ENCODE measurements at regions not wholly inside any gene's neighbourhood (a gene's known extent, or its start where the extent isn't known, plus 50 kb on each side); places are given as distances from the start of the nearest gene placed in this dataset.

DNA sequence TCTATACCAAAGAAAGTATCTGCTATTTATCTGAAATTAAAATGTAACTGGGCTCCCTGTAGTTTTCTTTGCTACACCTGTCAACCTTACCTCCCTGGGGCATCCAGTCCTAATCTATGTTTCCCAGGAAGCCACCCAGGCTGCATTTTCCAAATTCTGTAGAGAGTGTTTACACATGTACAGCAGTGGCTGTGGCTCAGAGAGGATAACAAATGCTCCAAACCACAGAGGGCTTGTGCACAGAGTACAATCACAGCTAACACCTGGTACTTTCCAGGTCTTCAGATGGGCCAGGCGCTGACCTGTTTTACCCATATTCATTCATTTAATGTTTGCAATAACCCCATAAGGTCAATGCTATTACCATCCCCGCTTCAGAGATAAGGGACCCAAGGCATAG lies 146.5 kb upstream of the TNR start:
- Histone ChIP-seq H3K9me3 (no peaks in the 10 kb centered on the region), H3K27me3 (no peaks in the 10 kb centered on the region), H3K9ac (ENCODE audit: low read depth in 2 of 2, low read length in 2 of 2) (no peak overlapping the region), H3K4me3 (no peak overlapping the region), H3K27ac (no peak overlapping the region), H3K36me3 (no peaks in the 10 kb centered on the region), H3K4me1 (no peaks in the 10 kb centered on the region)
- intact Hi-C loops (cut with DNase I) = loop anchor here (10.0 kb wide), 1 partner anchor 145 kb away; the partner anchor contains the start of gene TNR
- no peak for DNase-seq
- TF ChIP-seq, protein P1, sequence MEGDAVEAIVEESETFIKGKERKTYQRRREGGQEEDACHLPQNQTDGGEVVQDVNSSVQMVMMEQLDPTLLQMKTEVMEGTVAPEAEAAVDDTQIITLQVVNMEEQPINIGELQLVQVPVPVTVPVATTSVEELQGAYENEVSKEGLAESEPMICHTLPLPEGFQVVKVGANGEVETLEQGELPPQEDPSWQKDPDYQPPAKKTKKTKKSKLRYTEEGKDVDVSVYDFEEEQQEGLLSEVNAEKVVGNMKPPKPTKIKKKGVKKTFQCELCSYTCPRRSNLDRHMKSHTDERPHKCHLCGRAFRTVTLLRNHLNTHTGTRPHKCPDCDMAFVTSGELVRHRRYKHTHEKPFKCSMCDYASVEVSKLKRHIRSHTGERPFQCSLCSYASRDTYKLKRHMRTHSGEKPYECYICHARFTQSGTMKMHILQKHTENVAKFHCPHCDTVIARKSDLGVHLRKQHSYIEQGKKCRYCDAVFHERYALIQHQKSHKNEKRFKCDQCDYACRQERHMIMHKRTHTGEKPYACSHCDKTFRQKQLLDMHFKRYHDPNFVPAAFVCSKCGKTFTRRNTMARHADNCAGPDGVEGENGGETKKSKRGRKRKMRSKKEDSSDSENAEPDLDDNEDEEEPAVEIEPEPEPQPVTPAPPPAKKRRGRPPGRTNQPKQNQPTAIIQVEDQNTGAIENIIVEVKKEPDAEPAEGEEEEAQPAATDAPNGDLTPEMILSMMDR (IDR thresholded peaks at IDR 0.05) = no peak

GRCh38 chr1:175888996-175889395 lies 145.6 kb upstream of the TNR start:
- H3K36me3 ChIP-seq = no peaks in the 10 kb centered on the region
- DNase-seq = no peak
- TF ChIP-seq, protein P1 (IDR thresholded peaks at IDR 0.05) = no peak
- intact Hi-C loops (cut with DNase I) = loop anchor here (10.0 kb wide), 1 partner anchor 144 kb away; the partner anchor contains the start of gene TNR
- H3K9me3 ChIP-seq = no peaks in the 10 kb centered on the region
- H3K27ac ChIP-seq = no peak overlapping the region
- H3K9ac ChIP-seq (ENCODE audit: low read depth in 2 of 2, low read length in 2 of 2) = no peak overlapping the region
- H3K4me3 ChIP-seq = no peak overlapping the region
- H3K27me3 ChIP-seq = no peaks in the 10 kb centered on the region
- H3K4me1 ChIP-seq = no peaks in the 10 kb centered on the region

- Histone ChIP-seq H3K27me3 (no peaks in the 10 kb centered on the region), H3K4me3 (no peak overlapping the region), H3K9me3 (no peaks in the 10 kb centered on the region), H3K36me3 (no peaks in the 10 kb centered on the region), H3K9ac (ENCODE audit: low read depth in 2 of 2, low read length in 2 of 2) (no peak overlapping the region), H3K27ac (no peak overlapping the region), H3K4me1 (no peaks in the 10 kb centered on the region)
- TF ChIP-seq, protein P1 (IDR thresholded peaks at IDR 0.05) = peak; percentile 88
- DNase-seq = peak; percentile 67
- intact Hi-C loops (cut with DNase I) = loop anchor here (10.0 kb wide), 1 partner anchor 143 kb away; the partner anchor contains the start of gene TNR
These were observed 144.6 kb upstream of the TNR start for GRCh38 chr1:175887981-175888428.

DNA sequence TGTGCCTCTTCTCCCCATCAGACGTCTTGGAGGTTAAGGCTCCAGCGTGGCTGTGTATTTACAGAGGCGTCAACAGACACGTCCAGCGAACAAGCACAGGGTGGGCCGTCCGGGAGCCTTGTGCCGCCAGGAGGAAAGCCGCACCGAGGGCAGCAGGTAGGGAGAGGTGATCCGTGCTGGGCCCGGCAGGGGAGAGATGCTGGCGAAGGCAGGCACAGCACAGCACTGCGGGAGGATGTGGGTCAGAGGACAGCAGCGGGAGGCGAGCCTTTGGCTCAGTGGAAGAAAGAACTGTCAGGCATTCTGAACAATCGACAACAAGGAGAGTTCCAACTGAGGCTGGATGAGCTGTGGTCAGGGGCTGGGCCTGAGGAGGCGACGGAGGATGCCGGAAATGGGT lies 144.1 kb upstream of the TNR start:
- DNase-seq = no peak
- no peaks in the 10 kb centered on the region for H3K36me3 ChIP-seq
- H3K9me3 ChIP-seq = no peaks in the 10 kb centered on the region
- intact Hi-C loops (cut with DNase I) = loop anchor here (10.0 kb wide), 1 partner anchor 143 kb away; the partner anchor contains the start of gene TNR
- H3K27ac ChIP-seq = no peak overlapping the region
- no peak overlapping the region for H3K9ac ChIP-seq (ENCODE audit: low read depth in 2 of 2, low read length in 2 of 2)
- no peak overlapping the region for H3K4me3 ChIP-seq
- TF ChIP-seq, protein P1 (IDR thresholded peaks at IDR 0.05) = no peak
- no peaks in the 10 kb centered on the region for H3K27me3 ChIP-seq
- no peaks in the 10 kb centered on the region for H3K4me1 ChIP-seq

DNA sequence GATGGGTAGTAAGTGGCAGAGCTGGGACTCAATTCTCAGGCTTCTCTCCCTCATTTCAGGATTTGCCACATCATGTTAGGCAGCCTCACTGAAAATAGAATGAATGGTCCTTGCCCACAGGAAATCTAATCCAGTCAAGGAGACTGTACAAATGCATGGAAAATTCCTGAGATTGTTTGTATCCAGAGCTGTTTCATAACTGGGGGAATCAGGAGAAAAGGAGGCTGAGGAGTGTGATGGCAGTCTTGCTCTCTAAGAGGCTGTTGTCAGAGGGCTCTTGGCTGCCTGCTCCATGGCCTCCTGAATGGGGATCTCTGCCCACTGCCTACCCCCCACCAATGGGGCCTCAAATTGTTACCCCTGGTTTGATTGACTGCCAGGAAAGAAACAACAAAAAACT lies 141.9 kb upstream of the TNR start:
- Histone ChIP-seq H3K36me3 (no peaks in the 10 kb centered on the region), H3K9ac (ENCODE audit: low read depth in 2 of 2, low read length in 2 of 2) (no peak overlapping the region), H3K4me3 (no peak overlapping the region), H3K9me3 (no peaks in the 10 kb centered on the region), H3K27ac (no peak overlapping the region), H3K27me3 (no peaks in the 10 kb centered on the region), H3K4me1 (no peaks in the 10 kb centered on the region)
- intact Hi-C loops (cut with DNase I) = loop anchor here (10.0 kb wide), 1 partner anchor 141 kb away; the partner anchor contains the start of gene TNR
- DNase-seq = no peak
- TF ChIP-seq, protein P1 (IDR thresholded peaks at IDR 0.05) = no peak
